H1 (cell line): ENCODE measurements at regions not wholly inside any gene's neighbourhood (a gene's known extent, or its start where the extent isn't known, plus 50 kb on each side); places are given as distances from the start of the nearest gene placed in this dataset.

Experiments used
- CTCF ChIA-PET: fragments of 300-600 bp; sonication (Branson Sonifier 250); formaldehyde crosslinking; loops from one replicate; lab custom pipeline; 2021; ENCODE audit not compliant: partially characterized antibody; lab: Charles Lee
- POLR2A ChIA-PET: fragments of 300-600 bp; sonication (Branson Sonifier 250); formaldehyde crosslinking; loops from one replicate; lab custom pipeline; 2021; ENCODE audit warnings: inconsistent platforms; ENCODE audit not compliant: partially characterized antibody; lab: Charles Lee
- DNase-seq, 2 experiments: peaks; one replicate each; pipeline versions ENCODE4 v3.0.0 to v3.0.0-alpha.2; 2010 to 2022; ENCODE audit warnings: low spot score in 2 of 2, low read depth in 1 of 2, mixed read lengths in 1 of 2
- FAIRE-seq: peaks from 2 replicates; lab custom pipeline; 2011; peaks lifted over from hg19 to GRCh38; lab: Jason Lieb, UNC
- H2AFZ ChIP-seq: 2 replicates; pipeline ENCODE4 v1.8.1; 2012; ENCODE audit warnings: low read length, inconsistent platforms
- H2AK5ac ChIP-seq: 2 replicates; pipeline ENCODE4 v1.6.1; 2013; ENCODE audit warnings: low read depth, low read length
- H2BK120ac ChIP-seq: replicated peaks from 2 replicates; pipeline ENCODE3; 2013; ENCODE audit warnings: low read depth, low read length, inconsistent platforms
- H2BK12ac ChIP-seq: 2 replicates; pipeline ENCODE4 v1.6.1; 2013; ENCODE audit warnings: low read depth, low read length
- H2BK15ac ChIP-seq: 2 replicates; pipeline ENCODE4 v1.6.1; 2013; ENCODE audit warnings: low read length
- H2BK20ac ChIP-seq: 2 replicates; pipeline ENCODE4 v1.6.1; 2013; ENCODE audit warnings: low read length
- H2BK5ac ChIP-seq: 2 replicates; pipeline ENCODE4 v1.6.1; 2013; ENCODE audit warnings: low read depth, low read length
- H3K14ac ChIP-seq: 2 replicates; pipeline ENCODE4 v1.6.1; 2013; ENCODE audit warnings: inconsistent platforms; ENCODE audit not compliant: insufficient read length
- H3K18ac ChIP-seq: 2 replicates; pipeline ENCODE4 v1.6.1; 2013; ENCODE audit warnings: low read length; ENCODE audit errors: extremely low read depth
- H3K23ac ChIP-seq: 2 replicates; pipeline ENCODE4 v1.6.1; 2013; ENCODE audit warnings: inconsistent platforms; ENCODE audit not compliant: insufficient read length
- H3K23me2 ChIP-seq: 2 replicates; pipeline ENCODE4 v1.6.1; 2013; ENCODE audit warnings: low read depth, low read length
- H3K27ac ChIP-seq: 2 replicates; pipeline ENCODE4 v1.6.1; 2011; ENCODE audit warnings: low read depth, low read length, inconsistent platforms
- H3K27me3 ChIP-seq, 4 experiments: replicated peaks in 1 of 4; 1 replicate in 1 of 4; 2 replicates in 3 of 4; pipeline versions ENCODE4 v1.6.1 to v1.8.1; 2011 to 2013; ENCODE audit warnings: low read length in 3 of 4, mild to moderate bottlenecking in 3 of 4, inconsistent platforms in 2 of 4, mixed read lengths in 2 of 4, moderate library complexity in 1 of 4; ENCODE audit not compliant: control insufficient read depth in 3 of 4, insufficient read depth in 3 of 4; ENCODE audit errors: extremely low read depth in 1 of 4
- H3K36me3 ChIP-seq, 4 experiments: 2 replicates each; pipeline versions ENCODE4 v1.6.1 to v1.8.1; 2011 to 2013; ENCODE audit warnings: mild to moderate bottlenecking in 4 of 4, low read length in 3 of 4, moderate library complexity in 2 of 4, control low read depth in 1 of 4, inconsistent platforms in 1 of 4; ENCODE audit not compliant: insufficient read depth in 4 of 4, control insufficient read depth in 2 of 4
- H3K4ac ChIP-seq: replicated peaks from 2 replicates; pipeline ENCODE3; 2013; ENCODE audit warnings: low read length, low read depth, mixed read lengths, inconsistent platforms; ENCODE audit not compliant: insufficient read length
- H3K4me1 ChIP-seq, 4 experiments: replicated peaks in 1 of 4; 1 replicate in 1 of 4; 2 replicates in 3 of 4; pipeline versions ENCODE4 v1.6.1 to v1.8.1; 2011 to 2013; ENCODE audit warnings: low read length in 3 of 4, inconsistent platforms in 2 of 4, mixed read lengths in 1 of 4; ENCODE audit not compliant: insufficient read depth in 4 of 4, control insufficient read depth in 3 of 4
- H3K4me2 ChIP-seq, 2 experiments: 2 replicates each; pipeline versions ENCODE4 v1.6.1 to v1.8.1; 2011 to 2013; ENCODE audit warnings: low read depth in 2 of 2, low read length in 2 of 2, control low read depth in 1 of 2, inconsistent platforms in 1 of 2, mild to moderate bottlenecking in 1 of 2; ENCODE audit not compliant: insufficient read depth in 1 of 2
- H3K4me3 ChIP-seq, 4 experiments: fragments of 200-600, 300-600 bp in 1 of 4; sonication (generic), shearing (Covaris generic), sonication (Bioruptor Twin) in 1 of 4; 2 replicates each; pipeline versions ENCODE4 v1.5.1 to v1.8.1; 2011 to 2016; ENCODE audit warnings: low read length in 4 of 4, low read depth in 3 of 4, control low read depth in 2 of 4, inconsistent platforms in 2 of 4, mild to moderate bottlenecking in 2 of 4, mixed read lengths in 1 of 4, moderate library complexity in 1 of 4; ENCODE audit not compliant: insufficient read depth in 2 of 4; ENCODE audit errors: extremely low read depth in 1 of 4
- H3K56ac ChIP-seq: replicated peaks from 2 replicates; pipeline ENCODE3; 2013; ENCODE audit warnings: low read depth, mild to moderate bottlenecking, mixed read lengths, low read length, inconsistent platforms; ENCODE audit not compliant: insufficient read length
- H3K79me1 ChIP-seq: 2 replicates; pipeline ENCODE4 v1.6.1; 2013; ENCODE audit warnings: low read depth, low read length, control low read depth
- H3K79me2 ChIP-seq, 2 experiments: 2 replicates each; pipeline versions ENCODE4 v1.6.1 to v1.8.1; 2012 to 2013; ENCODE audit warnings: low read length in 2 of 2, mild to moderate bottlenecking in 2 of 2, inconsistent platforms in 1 of 2; ENCODE audit not compliant: insufficient read depth in 2 of 2, control insufficient read depth in 1 of 2
- H3K9ac ChIP-seq, 4 experiments: replicated peaks in 1 of 4; 1 replicate in 1 of 4; 2 replicates in 3 of 4; pipeline versions ENCODE4 v1.6.1 to v1.8.1; 2011 to 2013; ENCODE audit warnings: low read depth in 3 of 4, low read length in 3 of 4, control low read depth in 2 of 4, mild to moderate bottlenecking in 2 of 4, moderate library complexity in 2 of 4, inconsistent platforms in 1 of 4; ENCODE audit errors: extremely low read depth in 1 of 4
- H3K9me3 ChIP-seq, 2 experiments: 2 replicates each; pipeline versions ENCODE4 v1.6.1 to v1.8.1; 2012 to 2013; ENCODE audit warnings: mild to moderate bottlenecking in 2 of 2, moderate library complexity in 2 of 2, control low read depth in 1 of 2, inconsistent platforms in 1 of 2, low read depth in 1 of 2, low read length in 1 of 2, mixed read lengths in 1 of 2; ENCODE audit not compliant: insufficient read depth in 2 of 2
- H4K20me1 ChIP-seq, 2 experiments: replicated peaks in 1 of 2; 2 replicates each; pipeline versions ENCODE3 to v1.8.1; 2011 to 2013; ENCODE audit warnings: inconsistent platforms in 2 of 2, low read length in 2 of 2, mild to moderate bottlenecking in 1 of 2; ENCODE audit not compliant: insufficient read depth in 2 of 2, control insufficient read depth in 1 of 2
- H4K5ac ChIP-seq: 2 replicates; pipeline ENCODE4 v1.6.1; 2013; ENCODE audit warnings: low read length, low read depth, mixed read lengths, inconsistent platforms; ENCODE audit not compliant: insufficient read length
- H4K8ac ChIP-seq: 2 replicates; pipeline ENCODE4 v1.8.0; 2013; ENCODE audit warnings: mild to moderate bottlenecking, moderate library complexity, low read length, inconsistent platforms; ENCODE audit not compliant: insufficient read depth; ENCODE audit errors: extremely low read depth
- H4K91ac ChIP-seq: replicated peaks from 2 replicates; pipeline ENCODE3; 2013; ENCODE audit warnings: low read length, mixed read lengths, inconsistent platforms; ENCODE audit not compliant: insufficient read length
- POLR2AphosphoS5 ChIP-seq: IDR thresholded peaks from 2 replicates; pipeline ENCODE4 v1.6.1; 2011; ENCODE audit warnings: low read depth, low read length
- SIN3A ChIP-seq, 2 experiments: IDR thresholded peaks in 1 of 2; conservative IDR thresholded peaks in 1 of 2; 2 replicates each; pipeline ENCODE4 v1.6.1; 2011 to 2012; ENCODE audit warnings: low read length in 2 of 2, improper control_type of control experiment in 1 of 2, low read depth in 1 of 2, mild to moderate bottlenecking in 1 of 2
- SIRT6 ChIP-seq: IDR thresholded peaks from one replicate; pipeline ENCODE4 v1.7.1; 2012; ENCODE audit warnings: low read length, inconsistent platforms
- SP2 ChIP-seq: IDR thresholded peaks from 2 replicates; pipeline ENCODE4 v1.6.1; 2012; ENCODE audit warnings: mild to moderate bottlenecking, low read length, inconsistent platforms
- YY1 ChIP-seq: IDR thresholded peaks from 2 replicates; pipeline ENCODE4 v1.6.1; 2011; ENCODE audit warnings: low read depth, mild to moderate bottlenecking, low read length
- WGBS, 2 experiments: shearing (Covaris generic) in 1 of 2; methylation state at CpG; one replicate each; pipeline versions ENCODE4 v1.1.6 to v1.1.7; 2013 to 2015; ENCODE audit warnings: low lambda C conversion rate in 2 of 2, mixed read lengths in 2 of 2, inconsistent platforms in 1 of 2, low coverage in 1 of 2, missing lambda C conversion rate in 1 of 2; ENCODE audit not compliant: insufficient replicate concordance in 2 of 2, insufficient coverage in 1 of 2, insufficient read length in 1 of 2; ENCODE audit errors: extremely low coverage in 1 of 2, missing lambda C conversion rate in 1 of 2; 5-methylcytosine and 5-hydroxymethylcytosine counted together

DNA sequence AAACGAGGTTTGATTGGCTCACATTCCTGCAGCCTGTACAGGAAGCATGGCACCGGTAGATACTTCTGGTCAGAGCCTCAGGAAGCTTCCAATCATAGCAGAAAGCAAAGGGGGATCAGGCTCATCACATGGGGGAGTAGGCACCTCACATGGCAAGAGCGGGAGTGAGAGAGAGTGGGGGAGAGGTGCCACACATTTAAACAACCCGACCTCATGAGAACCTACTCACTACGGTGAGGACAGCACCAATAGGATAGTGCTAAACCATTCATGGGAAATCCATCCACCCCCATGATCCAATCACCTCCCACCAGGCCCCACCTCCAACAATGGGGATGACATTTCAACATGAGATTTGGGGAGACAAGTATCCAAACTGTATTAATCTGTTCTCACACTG is 105.8 kb downstream of the SOCS6 start:
- Histone ChIP-seq H3K14ac (no peak overlapping the region), H3K4me1 (no peaks in the 10 kb centered on the region), H4K8ac (no peak overlapping the region), H2AK5ac (no peak overlapping the region), H2BK12ac (no peak overlapping the region), H3K18ac (no peak overlapping the region), H3K23ac (no peak overlapping the region), H2BK15ac (no peak overlapping the region), H3K4me3 (no peak overlapping the region), H3K79me1 (no peaks in the 10 kb centered on the region), H4K91ac (no peak overlapping the region), H3K36me3 (no peaks in the 10 kb centered on the region), H3K4me2 (no peak overlapping the region), H2AFZ (no peak overlapping the region), H4K5ac (no peak overlapping the region), H2BK20ac (no peak overlapping the region), H4K20me1 (no peaks in the 10 kb centered on the region), H3K4ac (no peak overlapping the region), H3K56ac (no peak overlapping the region), H3K23me2 (no peaks in the 10 kb centered on the region), H3K9ac (no peak overlapping the region), H3K27me3 (no peaks in the 10 kb centered on the region), H3K9me3 (no peaks in the 10 kb centered on the region), H3K79me2 (no peaks in the 10 kb centered on the region), H2BK5ac (no peak overlapping the region), H2BK120ac (no peak overlapping the region), H3K27ac (no peak overlapping the region)
- no peak for DNase-seq
- TF ChIP-seq SIN3A (conservative IDR thresholded peaks at IDR 0.05 in 1 of 2, IDR thresholded peaks at IDR 0.05 in 1 of 2; ENCODE audit: low read depth in 1 of 2, low read length in 2 of 2) (no peak), POLR2AphosphoS5 (no peak), SP2 (no peak), SIRT6 (no peak), YY1 (no peak)
- ChIA-PET CTCF (interaction anchor here (1.8 kb wide), 1 partner anchor 10 kb away, joined by 4 read pairs; no protein-coding TSS in a partner anchor), POLR2A (no interaction called here)
- FAIRE-seq = no peak
- 89% methylated on average over 4 of the region's 5 CpGs; no CpG with 5 or more reads in 1 of the 2 experiments for WGBS, 2 experiments
